ENCODE measurements at regions not wholly inside any gene's neighbourhood (a gene's known extent, or its start where the extent isn't known, plus 50 kb on each side); places are given as distances from the start of the nearest gene placed in this dataset.

DNA sequence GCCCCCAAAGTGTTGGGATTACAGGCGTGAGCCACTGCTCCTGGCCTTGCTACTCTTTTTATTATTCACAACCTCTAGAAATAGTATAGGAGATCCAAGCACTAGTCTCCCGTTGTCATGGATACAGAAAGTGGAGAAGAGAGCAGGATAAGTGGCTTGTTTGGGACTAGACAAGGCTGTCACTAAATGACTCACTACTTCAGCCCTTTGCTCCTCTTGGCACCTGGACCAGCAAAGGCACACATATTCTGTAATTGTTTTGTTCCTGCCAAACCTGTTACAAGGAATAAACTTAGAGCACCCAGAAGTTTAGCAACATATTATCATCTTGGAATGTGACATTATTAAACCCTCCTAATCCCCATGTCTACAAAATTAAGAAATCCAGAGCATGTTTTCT lies 427.2 kb upstream of the THBS1 start:
- DNase-seq (ENCODE audit: low spot score), result no peak

DNA sequence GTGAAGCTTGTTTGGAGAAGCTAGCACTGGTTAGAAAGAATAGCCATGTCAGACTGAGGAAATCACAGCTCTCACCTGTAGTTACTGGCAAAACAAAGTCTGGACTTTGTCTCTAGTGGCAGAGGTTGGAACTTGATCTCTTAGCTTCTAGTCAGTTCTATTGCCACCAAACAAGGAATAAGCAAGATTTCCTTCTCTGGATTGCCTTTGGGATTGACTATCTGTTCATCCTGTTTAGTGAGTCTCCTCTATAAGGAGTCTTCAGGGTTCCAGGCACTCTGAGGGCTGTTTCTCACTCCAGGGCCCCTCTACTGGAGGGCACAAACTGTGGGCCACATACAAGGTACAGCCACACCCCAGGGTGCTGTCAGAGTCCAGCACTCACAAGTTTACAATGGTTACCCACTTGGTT lies 426.6 kb upstream of the THBS1 start:
- no peak for DNase-seq (ENCODE audit: low spot score)

DNA sequence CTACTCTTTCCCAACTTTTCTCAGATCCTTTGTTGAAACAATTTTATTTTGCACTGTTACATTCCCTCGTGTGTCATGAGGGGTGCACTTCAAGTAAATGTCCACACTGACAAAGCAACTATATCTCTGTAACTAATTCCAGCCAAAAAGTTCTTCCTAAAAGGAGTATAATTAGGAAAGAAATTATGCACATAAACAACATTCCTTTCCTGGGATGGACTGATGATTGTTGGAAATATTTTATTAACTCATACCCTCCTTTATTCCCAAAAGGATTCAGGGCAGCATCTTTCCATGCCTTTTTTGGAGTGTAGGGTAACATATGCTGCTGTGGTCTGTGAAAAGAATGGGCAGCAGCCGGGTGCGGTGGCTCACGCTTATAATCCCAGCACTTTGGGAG lies 426.1 kb upstream of the THBS1 start:
- no peak for DNase-seq (ENCODE audit: low spot score)

DNA sequence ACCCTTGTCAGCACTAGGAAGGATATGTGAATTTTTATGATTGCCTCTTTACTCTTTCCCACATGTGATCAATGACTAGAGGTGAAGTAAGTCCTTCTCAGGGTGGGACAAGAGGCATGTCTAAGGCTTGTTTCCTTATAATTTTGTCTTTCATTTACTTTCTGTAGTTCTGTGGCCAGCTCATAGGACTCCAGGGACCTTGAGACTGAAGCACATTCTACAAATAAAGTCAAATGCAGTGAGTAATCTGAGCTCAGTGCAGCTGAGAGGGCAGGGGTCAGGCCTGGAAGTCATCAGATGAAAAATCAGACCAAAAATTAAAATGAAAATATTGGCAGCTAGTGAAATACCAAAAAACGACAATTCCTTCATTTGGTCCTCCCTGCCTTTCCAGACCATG lies 424.7 kb upstream of the THBS1 start:
- DNase-seq (ENCODE audit: low spot score), result no peak

DNA sequence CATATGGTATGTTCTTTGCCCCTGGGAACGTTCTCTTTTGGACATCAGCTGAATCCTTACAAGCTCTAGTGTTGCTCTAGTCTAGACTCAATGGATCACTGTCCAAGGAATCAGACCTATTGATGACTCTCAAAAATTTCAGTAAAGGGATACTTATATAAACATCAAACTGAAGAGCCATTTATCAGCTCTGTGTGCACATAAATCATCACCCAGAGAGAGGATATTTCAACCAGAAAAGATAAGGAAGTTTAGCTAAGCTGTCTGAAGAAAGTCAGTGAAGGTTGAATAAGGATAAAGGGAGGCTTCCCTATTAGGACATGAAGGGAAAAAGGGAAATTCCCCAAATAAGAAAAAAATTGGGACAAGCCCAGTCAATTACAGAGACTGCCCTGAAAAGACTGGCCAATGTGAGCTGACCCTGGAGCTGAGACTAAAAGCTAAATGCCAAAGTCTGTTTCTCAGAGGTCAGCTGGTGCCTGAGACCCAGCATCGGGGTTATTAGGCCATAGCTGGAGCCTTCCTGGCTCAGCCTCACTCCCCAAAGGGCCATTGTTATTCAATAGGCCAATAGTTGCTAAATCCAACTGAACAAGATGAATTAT lies 424.1 kb upstream of the THBS1 start:
- DNase-seq (ENCODE audit: low spot score), result no peak

DNA sequence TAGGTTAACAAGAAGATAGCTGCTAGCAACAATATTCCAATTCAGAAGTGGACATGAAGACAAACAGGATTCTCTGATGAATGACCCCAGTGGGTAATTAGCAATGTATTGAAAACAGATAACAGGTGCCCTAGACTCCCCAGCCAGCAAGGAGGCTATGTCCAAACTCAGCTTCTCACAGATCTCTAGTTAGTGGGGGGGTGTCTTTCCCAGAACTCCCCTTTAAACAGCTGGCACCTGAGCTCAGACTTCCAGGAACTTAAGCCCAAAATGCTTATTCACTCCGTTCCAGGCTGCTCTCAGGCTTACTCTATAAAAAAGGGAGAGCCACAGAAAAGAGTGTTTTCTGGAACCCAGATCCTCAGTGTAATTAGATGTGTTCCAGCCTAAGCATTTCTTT lies 423.0 kb upstream of the THBS1 start:
- DNase-seq (ENCODE audit: low spot score), result no peak

DNA sequence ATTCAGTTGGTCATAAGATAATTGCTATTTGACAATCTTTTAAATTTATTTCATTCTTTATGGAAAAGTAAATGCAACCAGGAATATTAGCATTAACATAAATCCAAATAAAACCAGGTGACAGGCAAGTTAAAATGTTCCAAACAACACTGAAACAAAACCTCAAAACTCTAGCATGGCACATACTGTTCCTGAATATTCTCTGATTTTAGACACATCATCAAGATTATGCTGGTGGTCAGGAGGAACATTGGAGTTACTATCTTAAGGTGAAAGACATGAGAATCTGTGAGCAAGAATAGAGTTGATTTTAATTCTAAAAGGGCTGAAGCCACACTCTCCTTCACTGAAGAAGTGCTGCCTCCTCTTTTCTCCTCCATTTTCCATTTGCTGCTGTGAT lies 421.0 kb upstream of the THBS1 start:
- DNase-seq (ENCODE audit: low spot score), result no peak

DNA sequence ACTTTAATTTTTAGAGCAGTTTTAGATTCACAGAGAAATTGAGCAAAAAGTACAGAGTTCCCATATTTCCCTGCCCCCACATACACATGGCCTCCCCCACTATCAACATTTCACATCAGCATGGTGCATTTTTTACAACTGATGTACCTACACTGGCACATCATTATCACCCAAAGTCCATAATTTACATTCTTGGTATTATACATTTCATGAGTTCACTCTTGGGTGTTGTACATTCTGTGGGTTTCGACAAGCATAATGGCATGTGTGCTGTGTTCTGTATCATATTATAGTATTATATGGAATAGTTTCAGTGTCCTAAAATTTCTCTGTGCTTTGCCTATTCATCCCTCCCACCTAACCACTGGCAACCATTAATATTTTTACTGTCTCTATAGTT lies 419.8 kb upstream of the THBS1 start:
- DNase-seq (ENCODE audit: low spot score), result no peak

DNA sequence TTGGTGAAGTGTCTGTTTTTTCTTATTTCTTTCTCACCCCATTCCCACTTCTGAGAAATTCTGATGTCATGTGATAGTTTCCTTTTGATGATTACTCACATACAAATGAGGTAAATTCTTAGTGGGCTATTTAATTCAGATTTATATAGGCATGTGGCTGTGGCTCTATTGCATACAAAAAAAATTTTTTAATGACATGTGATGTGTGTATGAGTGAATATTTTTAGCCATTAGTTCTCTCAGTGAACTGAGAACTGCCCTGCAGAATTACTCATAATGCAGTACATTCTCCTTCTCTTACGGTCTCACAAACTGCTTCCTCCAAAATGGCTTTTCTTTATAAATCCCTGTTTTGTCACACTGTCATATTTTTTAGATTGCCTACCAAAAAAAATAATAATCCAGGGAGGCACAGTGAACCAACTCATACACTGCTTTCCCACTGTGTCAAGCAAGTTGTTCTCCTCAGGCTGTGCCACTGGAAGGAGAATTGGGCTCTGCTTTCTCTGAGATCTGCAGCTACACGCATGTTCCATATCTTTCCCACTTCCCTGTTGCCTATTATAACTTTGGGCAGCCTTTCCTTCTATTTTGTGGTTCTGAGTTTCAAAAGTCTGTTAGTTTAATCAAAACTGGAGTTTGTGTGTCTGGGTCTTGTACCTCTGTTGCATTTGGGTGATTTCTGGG lies 415.7 kb upstream of the THBS1 start:
- DNase-seq (ENCODE audit: low spot score), result no peak

DNA sequence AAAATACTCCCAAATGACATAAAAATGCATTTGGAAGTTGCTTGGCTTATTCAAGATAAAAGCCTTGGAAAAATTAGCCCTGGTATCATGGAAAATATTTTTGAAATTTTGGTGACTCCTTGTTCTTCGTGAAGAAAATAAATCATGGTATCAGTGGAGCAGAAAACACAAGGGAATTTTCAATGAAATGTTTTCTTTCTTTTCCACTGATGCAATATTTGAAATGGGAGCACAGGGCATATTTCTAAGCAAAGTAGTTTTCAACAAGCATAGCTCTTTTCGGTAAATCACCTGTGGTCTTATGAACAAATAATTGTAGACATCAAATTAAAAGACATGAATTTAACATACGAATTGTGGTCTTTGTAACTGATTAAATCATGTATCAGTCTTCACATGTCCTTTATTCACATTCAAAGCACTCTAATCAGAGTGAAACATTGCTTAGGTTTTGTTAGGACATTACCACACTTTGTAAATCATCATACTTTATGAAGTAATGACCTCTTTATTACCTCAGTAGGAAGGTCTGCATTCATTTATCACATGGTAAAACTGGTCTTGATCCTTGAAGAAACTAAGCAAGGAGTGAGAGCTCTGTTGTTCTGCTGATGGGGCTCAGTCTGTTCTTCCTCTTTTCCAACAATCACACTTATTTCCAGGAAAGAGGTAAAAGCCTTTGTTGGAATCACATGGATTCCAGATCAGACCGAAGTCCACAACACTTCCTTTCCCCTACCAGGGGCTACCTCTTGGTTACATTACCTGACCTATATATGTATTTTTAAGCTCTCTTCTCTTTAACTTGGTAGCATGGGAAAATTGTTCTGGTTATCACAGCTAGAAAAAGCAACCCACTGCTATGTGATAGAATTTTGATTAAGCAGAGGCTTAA lies 413.5 kb upstream of the THBS1 start:
- no peak for DNase-seq (ENCODE audit: low spot score)

DNA sequence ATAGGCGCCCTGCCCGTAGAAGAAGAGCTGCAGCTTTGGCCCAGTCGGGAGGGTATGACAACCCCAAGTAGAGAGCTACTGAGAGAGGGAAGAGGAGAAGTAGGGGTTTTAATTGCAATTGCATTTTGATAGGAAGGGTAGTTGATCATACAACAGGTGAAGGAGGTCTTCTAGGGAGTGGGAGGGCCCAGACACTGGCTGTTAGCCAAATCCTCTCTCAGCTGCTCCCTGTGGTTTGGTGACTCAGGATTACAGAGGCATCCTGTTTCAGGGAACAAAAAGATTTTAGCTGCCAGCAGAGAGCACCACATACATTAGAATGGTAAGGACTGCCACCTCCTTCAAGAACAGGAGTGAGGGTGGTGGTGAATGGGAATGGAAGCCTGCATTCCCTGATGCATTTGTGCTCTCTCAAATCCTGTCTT lies 408.9 kb upstream of the THBS1 start:
- no peak for DNase-seq (ENCODE audit: low spot score)

DNA sequence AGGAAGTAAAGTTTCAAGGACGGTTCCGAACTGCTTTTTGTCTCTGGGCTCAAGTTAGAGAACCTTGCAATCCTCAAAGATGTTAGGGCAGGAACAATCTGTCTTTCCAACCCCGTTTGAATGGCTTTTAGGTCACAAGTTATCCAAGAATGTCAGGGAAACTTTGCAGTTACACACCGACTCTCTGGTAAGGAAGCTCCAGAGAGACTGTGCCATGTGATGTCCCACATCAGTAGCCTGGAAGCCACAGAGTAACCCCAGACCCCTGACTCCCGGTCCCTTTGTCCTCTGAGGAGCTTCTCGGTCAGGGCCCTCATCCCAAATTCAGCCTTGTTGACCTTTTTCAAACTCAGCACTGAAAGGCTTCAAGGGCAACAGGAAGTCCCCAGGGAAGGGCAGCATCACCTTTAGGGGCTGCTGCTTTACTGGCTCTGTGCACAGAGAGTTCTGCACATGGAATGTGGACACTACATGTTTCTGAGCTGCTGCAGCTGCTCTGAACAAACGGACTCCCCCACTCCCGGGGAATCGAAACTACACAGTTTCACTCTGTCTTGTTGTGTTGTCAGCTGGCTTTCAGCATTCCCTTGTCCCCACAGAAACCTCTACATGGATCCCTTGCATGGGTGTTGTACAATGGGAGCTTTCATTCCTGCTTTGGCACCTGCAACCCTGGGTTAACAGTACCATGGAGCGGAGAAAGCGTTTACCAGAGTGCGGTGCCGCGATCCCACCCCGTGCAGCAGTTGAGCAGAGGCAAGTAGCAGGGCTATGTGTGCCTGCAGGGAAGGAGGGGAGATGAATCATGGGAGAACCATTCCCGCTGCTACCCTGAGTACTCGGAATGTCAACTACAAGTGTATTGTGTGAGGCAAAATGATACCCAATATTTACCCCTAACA lies 408.2 kb upstream of the THBS1 start:
- no peak for DNase-seq (ENCODE audit: low spot score)

DNA sequence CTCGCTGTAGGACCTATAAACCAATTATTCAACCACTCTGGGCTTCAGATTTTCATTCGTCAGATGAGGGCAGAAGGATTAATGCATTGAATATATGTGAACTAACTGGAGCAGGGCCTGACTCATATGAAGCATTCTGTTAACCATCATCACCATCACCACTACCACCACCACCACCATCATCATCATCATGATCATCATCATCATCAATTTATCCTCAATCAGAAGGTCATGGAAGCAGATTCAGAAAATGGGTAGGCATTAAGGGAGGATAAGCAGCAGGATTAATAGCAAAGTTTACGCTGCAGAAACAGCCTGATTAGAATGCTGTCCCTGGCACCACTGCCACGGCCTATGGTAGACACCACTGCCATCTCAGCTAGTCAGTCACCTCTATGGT lies 407.5 kb upstream of the THBS1 start:
- DNase-seq (ENCODE audit: low spot score), result no peak

DNA sequence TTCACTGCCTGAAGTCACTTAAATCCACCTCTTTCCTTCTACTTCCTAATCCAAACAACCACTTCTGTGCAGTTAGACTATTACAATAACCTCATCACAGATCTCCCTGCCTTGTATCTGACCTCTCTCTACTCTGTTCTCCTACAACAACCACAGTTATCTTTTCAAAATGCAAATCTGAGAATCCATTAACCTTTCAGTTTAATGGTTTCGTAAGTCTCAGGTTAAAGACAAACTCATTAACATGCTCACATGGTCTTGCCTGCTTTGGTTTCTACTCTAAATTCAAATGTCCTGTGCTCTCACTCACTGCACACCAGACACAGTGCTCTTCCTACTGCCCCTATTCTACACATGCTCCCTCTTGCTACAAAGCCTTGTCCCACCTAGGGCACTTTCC lies 406.5 kb upstream of the THBS1 start:
- no peak for DNase-seq (ENCODE audit: low spot score)

DNA sequence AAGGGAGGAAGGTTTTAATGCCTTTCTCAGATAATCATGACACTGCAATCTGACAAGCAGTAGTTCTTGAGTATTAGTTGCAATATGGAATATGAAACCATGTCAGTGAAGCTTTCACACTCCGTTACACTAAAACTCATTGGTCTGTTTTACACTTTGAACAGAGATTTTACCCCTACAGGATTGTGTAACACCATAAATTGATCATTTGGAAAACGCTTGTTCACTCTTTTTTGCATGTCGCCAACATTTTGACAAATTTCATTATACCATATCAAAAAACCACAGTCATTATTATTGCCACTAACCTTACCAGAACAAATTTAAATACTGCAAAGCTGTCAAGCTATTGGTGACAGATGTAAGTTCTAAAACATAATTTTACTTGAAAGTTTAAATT lies 404.8 kb upstream of the THBS1 start:
- no peak for DNase-seq (ENCODE audit: low spot score)

DNA sequence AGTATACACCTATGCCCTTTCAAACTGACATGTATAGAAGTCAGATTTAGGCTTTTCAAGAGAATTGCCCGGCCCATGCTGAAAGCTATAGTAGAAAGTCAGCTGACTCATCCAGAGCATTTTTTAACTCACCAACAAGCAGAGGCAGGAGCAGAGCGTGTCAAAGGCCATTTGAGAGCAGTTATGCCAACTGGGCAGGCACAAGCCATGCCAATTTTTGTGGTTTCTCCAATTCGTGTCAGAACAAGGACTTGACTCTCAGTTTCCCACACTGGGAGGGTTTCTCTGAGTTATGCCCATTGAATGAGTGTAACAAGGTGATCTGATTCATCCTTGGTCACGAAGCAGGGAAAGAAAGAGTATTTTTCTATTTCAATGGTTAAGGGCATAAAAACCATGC lies 403.3 kb upstream of the THBS1 start:
- no peak for DNase-seq (ENCODE audit: low spot score)

DNA sequence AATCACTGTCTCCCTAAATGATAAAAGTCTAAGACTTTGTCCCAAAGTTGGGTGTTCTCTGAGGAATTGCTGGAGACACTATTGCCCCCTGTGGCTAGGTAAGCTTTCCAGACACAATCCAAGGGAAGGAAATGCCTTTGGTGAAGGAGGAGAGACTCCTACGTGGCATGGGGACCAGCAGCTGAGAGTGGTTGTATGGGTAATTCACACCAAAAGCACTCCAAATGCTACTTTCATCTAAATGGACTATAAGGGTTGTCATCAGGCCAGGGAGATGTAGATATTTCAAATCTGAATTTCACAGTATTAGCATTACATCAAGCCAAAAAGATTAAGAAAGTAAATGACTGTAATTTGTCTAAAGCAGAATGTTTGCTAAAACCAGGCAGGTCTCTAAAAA lies 400.8 kb upstream of the THBS1 start:
- DNase-seq (ENCODE audit: low spot score), result no peak

DNA sequence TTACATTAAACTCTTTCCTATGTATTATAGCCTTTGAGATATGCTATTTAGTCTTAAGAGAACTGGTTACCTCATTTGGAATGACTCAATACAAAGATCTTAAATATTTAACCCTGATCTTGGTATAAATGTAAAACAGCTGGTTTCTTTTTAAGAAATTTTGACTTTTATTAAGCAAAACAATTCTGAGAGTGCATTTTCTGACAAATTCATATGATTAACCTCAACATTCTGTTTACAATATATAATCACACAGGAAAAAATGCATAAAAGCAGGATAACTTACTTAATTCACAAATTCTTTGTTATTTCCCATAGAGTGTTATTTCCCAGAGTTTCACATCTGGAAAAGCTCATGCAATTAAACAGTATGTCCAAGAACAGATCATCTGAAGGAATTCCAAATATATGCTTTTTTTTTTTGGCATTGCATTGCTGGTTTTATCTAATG lies 400.4 kb upstream of the THBS1 start:
- DNase-seq (ENCODE audit: low spot score), result no peak

DNA sequence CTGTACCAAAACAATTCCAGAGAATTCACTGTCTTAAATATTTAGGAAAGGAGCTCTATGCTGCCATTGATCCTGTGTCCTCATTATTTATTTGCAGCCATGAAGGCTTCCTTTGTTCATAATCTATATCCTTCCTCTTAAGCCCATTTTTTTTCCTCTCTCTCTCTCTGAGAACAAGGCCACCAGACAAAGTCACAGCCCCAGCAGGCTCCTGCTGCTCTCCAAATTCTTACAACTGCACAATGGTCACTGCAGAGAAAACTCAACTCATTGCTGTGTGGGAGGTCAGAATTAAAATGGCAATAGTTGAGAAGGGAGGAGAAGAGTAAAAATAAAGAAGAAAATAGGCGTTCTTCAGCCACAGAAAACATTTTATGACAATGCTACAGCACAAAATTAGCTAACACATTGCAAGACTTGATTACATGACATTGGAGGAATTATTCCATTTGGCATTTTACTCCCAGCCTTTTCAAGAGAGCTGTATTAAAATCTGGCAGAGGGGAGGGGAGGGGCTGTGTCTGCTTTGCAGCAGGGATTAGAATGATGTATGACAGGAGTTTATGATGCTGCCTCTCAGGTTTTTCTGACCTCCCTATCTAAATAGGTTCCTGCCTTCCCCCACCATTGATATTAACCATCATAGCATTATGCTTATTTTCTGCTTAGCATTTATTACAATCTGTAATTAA lies 399.7 kb upstream of the THBS1 start:
- DNase-seq (ENCODE audit: low spot score), result no peak

DNA sequence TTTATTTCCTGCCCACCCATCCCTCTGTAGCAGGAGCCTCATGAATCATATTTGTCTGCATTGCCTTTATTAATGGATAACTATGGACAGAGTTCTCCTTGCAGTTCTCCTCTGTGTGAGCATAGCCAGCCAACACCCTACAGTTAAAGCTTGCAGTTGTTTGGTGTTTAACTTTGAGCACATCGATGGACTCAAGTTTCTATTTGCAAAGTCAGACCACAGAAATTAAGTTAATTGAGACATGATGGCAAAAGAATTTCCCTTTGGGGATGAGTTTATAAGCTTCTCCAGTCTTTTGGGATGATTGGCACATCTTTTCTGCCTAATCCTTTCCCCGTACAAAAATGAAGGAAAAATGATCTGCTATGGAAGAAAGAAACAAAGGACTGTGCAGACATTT lies 398.9 kb upstream of the THBS1 start:
- DNase-seq (ENCODE audit: low spot score), result no peak

DNA sequence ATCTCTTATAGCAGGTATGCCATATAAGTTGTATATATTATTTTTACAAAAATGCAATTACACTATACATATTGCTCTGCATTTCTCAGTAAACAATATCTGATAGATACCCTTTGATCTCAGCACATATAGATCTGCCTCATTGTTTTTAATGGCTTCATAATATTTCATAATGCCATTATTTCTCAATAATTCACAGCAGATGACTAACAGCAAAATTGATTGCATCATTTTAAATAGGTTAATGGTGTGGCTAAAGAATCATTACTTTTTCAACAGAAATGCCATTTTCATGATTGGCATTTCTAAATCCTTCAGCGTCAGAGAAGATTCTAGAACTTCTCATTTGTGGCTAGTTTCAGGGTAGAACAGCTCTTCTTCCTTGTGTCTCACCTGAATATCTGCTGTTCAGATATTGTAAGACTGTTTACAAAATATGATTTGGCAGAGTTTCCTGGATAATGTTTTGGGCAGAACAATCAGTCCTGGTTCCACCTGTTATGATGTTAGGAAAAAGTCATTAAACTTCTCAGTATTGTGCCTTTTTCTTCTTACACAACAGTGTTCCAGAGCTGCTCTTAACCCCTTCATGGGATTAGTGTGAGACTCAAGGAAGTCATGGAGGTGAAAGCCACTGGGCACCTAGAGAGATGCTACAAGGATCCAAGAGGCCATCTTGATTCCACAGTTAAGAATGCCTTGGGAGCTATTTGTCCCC lies 397.6 kb upstream of the THBS1 start:
- no peak for DNase-seq (ENCODE audit: low spot score)
